ENCODE measurements at regions not wholly inside any gene's neighbourhood (a gene's known extent, or its start where the extent isn't known, plus 50 kb on each side); places are given as distances from the start of the nearest gene placed in this dataset.

- no peak for DNase-seq (ENCODE audit: low read depth, low spot score)
These were observed 580.6 kb downstream of the LMO7 start for GRCh38 chr13:76216729-76217128.

GRCh38 chr13:76214001-76214400 is 577.9 kb downstream of the LMO7 start:
- DNase-seq (ENCODE audit: low read depth, low spot score) = no peak

GRCh38 chr13:76213423-76213904 is 577.3 kb downstream of the LMO7 start:
- no peak for DNase-seq (ENCODE audit: low read depth, low spot score)

GRCh38 chr13:76210262-76210661 is 574.1 kb downstream of the LMO7 start:
- no peak for DNase-seq (ENCODE audit: low read depth, low spot score)

- no peak for DNase-seq (ENCODE audit: low read depth, low spot score)
These were observed 562.5 kb downstream of the LMO7 start for GRCh38 chr13:76198568-76199163.

- no peak for DNase-seq (ENCODE audit: low read depth, low spot score)
These were observed 553.9 kb downstream of the LMO7 start for GRCh38 chr13:76189882-76190519.

GRCh38 chr13:76175961-76176725 is 540.0 kb downstream of the LMO7 start:
- no peak for DNase-seq (ENCODE audit: low read depth, low spot score)

- no peak for DNase-seq (ENCODE audit: low read depth, low spot score)
These were observed 532.5 kb downstream of the LMO7 start for GRCh38 chr13:76168661-76169060.

- no peak for DNase-seq (ENCODE audit: low read depth, low spot score)
These were observed 528.2 kb downstream of the LMO7 start for GRCh38 chr13:76164290-76164689.

- no peak for DNase-seq (ENCODE audit: low read depth, low spot score)
These were observed 527.6 kb downstream of the LMO7 start for GRCh38 chr13:76163761-76164160.

GRCh38 chr13:76160961-76161925 is 525.1 kb downstream of the LMO7 start:
- DNase-seq (ENCODE audit: low read depth, low spot score) = no peak

GRCh38 chr13:76160506-76160905 is 524.4 kb downstream of the LMO7 start:
- no peak for DNase-seq (ENCODE audit: low read depth, low spot score)

- DNase-seq (ENCODE audit: low read depth, low spot score) = no peak
These were observed 521.8 kb downstream of the LMO7 start for GRCh38 chr13:76157926-76158325.

GRCh38 chr13:76153239-76153638 is 517.1 kb downstream of the LMO7 start:
- DNase-seq (ENCODE audit: low read depth, low spot score) = no peak

GRCh38 chr13:76148926-76149325 is 512.8 kb downstream of the LMO7 start:
- DNase-seq (ENCODE audit: low read depth, low spot score) = no peak

GRCh38 chr13:76148374-76148773 is 512.2 kb downstream of the LMO7 start:
- DNase-seq (ENCODE audit: low read depth, low spot score) = no peak

- no peak for DNase-seq (ENCODE audit: low read depth, low spot score)
These were observed 496.4 kb downstream of the LMO7 start for GRCh38 chr13:76132532-76132931.

GRCh38 chr13:76131551-76131950 is 495.4 kb downstream of the LMO7 start:
- no peak for DNase-seq (ENCODE audit: low read depth, low spot score)

- DNase-seq (ENCODE audit: low read depth, low spot score) = no peak
These were observed 493.3 kb downstream of the LMO7 start for GRCh38 chr13:76129305-76130000.

- DNase-seq (ENCODE audit: low read depth, low spot score) = no peak
These were observed 491.8 kb downstream of the LMO7 start for GRCh38 chr13:76127922-76128321.

GRCh38 chr13:76123548-76123947 is 487.4 kb downstream of the LMO7 start:
- no peak for DNase-seq (ENCODE audit: low read depth, low spot score)
